ENCODE measurements at regions not wholly inside any gene's neighbourhood (a gene's known extent, or its start where the extent isn't known, plus 50 kb on each side); places are given as distances from the start of the nearest gene placed in this dataset.

DNA sequence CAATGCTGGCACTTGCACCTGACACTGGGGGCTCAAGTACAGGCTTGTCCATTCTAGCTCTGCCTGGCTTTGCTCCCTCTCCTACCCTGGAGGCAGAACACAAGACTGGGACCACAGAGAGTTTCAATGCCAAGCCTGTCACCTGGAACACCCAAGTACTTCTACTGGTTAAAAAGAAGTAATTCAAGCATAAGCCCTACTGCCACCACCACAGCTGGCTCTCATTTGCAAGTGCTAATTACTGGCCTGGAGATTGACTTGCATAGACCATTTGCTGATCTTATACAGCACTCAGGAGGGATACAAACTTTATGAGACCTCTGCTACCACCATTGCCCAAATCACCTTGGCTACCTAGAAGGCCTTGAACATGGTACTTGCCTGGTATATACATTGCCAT is 1550.9 kb downstream of the C4orf33 start:
- no peaks in the 10 kb centered on the region for H3K9me3 ChIP-seq
- no peaks in the 10 kb centered on the region for H3K36me3 ChIP-seq
- TF ChIP-seq, protein P1, sequence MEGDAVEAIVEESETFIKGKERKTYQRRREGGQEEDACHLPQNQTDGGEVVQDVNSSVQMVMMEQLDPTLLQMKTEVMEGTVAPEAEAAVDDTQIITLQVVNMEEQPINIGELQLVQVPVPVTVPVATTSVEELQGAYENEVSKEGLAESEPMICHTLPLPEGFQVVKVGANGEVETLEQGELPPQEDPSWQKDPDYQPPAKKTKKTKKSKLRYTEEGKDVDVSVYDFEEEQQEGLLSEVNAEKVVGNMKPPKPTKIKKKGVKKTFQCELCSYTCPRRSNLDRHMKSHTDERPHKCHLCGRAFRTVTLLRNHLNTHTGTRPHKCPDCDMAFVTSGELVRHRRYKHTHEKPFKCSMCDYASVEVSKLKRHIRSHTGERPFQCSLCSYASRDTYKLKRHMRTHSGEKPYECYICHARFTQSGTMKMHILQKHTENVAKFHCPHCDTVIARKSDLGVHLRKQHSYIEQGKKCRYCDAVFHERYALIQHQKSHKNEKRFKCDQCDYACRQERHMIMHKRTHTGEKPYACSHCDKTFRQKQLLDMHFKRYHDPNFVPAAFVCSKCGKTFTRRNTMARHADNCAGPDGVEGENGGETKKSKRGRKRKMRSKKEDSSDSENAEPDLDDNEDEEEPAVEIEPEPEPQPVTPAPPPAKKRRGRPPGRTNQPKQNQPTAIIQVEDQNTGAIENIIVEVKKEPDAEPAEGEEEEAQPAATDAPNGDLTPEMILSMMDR (IDR thresholded peaks at IDR 0.05), result no peak
- no peak overlapping the region for H3K27ac ChIP-seq
- no peak overlapping the region for H3K4me3 ChIP-seq
- no peak for DNase-seq
- no peaks in the 10 kb centered on the region for H3K4me1 ChIP-seq
- no peaks in the 10 kb centered on the region for H3K27me3 ChIP-seq
- intact Hi-C loops (cut with DNase I; ENCODE audit: low total_unique reads), result no loop called here

DNA sequence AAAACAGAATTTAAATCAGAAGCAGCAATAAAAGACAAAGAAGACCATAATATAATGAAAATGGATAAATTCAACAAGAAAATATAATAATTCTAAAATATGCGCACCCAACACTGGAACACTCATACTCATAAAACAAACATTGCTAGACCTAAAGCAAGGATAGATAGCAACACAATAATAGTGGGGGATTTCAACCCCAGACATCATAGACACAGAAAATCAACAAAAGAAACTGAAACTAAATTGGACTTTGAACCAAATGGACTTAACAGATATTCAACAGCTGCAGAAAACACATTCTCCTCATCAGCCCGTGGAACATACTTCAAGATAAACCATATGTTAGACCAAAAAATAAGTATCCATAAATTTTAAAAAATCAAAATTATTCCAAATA is 1552.6 kb downstream of the C4orf33 start:
- Histone ChIP-seq H3K27me3 (no peaks in the 10 kb centered on the region), H3K27ac (no peak overlapping the region), H3K36me3 (no peaks in the 10 kb centered on the region), H3K4me3 (no peak overlapping the region), H3K4me1 (no peaks in the 10 kb centered on the region), H3K9me3 (no peaks in the 10 kb centered on the region)
- intact Hi-C loops (cut with DNase I; ENCODE audit: low total_unique reads), result no loop called here
- DNase-seq, result no peak
- TF ChIP-seq, protein P1 (IDR thresholded peaks at IDR 0.05), result no peak

DNA sequence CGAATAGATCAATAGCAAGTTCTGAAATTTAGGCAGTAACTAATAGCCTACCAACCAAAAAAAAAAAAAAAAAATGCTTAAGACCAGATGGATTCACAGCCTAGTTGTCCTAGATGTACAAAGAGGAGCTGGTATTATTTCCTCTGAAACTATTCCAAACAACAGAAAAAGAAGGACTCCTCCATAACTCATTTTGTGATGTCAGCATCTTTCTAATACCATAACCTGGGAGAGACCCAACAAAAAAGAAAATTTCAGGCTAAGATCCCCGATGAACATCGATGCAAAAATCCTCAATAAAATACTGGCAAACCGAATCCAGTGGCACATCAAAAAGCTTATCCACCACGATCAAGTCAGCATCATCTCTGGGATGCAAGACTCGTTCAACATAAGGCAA is 1557.9 kb downstream of the C4orf33 start:
- Histone ChIP-seq H3K4me3 (no peak overlapping the region), H3K27ac (no peak overlapping the region), H3K9me3 (no peaks in the 10 kb centered on the region), H3K4me1 (no peaks in the 10 kb centered on the region), H3K27me3 (no peaks in the 10 kb centered on the region), H3K36me3 (no peaks in the 10 kb centered on the region)
- DNase-seq, result no peak
- TF ChIP-seq, protein P1 (IDR thresholded peaks at IDR 0.05), result no peak
- intact Hi-C loops (cut with DNase I; ENCODE audit: low total_unique reads), result no loop called here

DNA sequence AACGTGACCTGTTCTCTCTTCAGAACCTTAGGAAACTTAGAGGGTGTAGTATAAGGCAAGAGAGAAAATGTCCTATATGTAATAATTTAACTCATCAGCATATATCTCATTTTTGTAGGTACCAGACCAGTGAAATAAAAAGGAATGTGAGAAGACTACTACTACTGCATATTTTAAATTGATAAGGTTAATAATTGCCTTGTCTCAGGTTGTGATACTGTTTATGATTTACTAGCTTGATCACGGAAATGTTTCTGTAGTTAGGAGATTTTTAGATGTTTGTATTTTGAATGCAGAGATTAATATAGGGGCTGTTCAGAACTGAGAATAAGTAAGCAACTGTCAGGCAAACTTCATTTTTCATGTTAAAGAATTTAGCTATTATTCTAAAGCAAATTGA is 1563.4 kb downstream of the C4orf33 start:
- H3K4me1 ChIP-seq, result no peaks in the 10 kb centered on the region
- H3K36me3 ChIP-seq, result no peaks in the 10 kb centered on the region
- TF ChIP-seq, protein P1 (IDR thresholded peaks at IDR 0.05), result no peak
- no peak overlapping the region for H3K27ac ChIP-seq
- DNase-seq, result no peak
- H3K9me3 ChIP-seq, result no peaks in the 10 kb centered on the region
- H3K4me3 ChIP-seq, result no peak overlapping the region
- intact Hi-C loops (cut with DNase I; ENCODE audit: low total_unique reads), result no loop called here
- no peaks in the 10 kb centered on the region for H3K27me3 ChIP-seq

DNA sequence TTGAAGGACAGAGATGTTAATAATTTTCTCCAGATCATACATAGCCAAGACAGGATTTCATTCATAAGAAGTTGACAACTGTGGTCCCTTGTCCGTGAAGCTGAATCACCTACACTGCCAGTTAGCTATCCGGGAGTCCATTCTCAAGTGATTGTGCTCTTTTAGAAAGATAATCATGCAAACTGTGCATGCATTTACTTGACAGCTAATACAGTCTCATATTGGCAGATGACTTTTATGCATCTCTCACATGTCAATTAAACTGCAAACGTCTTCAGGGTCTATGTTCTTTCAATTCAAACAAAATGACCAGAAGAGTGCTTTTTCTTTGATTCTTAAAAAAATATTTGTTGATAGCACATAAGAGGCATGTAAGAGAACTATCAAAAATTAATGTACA is 1572.9 kb downstream of the C4orf33 start:
- no peak overlapping the region for H3K4me3 ChIP-seq
- intact Hi-C loops (cut with DNase I; ENCODE audit: low total_unique reads), result no loop called here

More for the DNA sequence above, 1572.9 kb downstream of the C4orf33 start:
- no peak for DNase-seq
- H3K4me1 ChIP-seq, result no peaks in the 10 kb centered on the region
- no peaks in the 10 kb centered on the region for H3K9me3 ChIP-seq
- no peak overlapping the region for H3K27ac ChIP-seq
- no peaks in the 10 kb centered on the region for H3K27me3 ChIP-seq
- TF ChIP-seq, protein P1 (IDR thresholded peaks at IDR 0.05), result no peak
- H3K36me3 ChIP-seq, result no peaks in the 10 kb centered on the region
